NT2/D1 (cell line): ENCODE measurements at regions not wholly inside any gene's neighbourhood (a gene's known extent, or its start where the extent isn't known, plus 50 kb on each side); places are given as distances from the start of the nearest gene placed in this dataset.

Source experiments
- DNase-seq: peaks from one replicate; pipeline ENCODE4 v3.0.0-alpha.2; 2011; ENCODE audit warnings: low read depth, low spot score
- H3K27me3 ChIP-seq: 2 replicates; pipeline ENCODE4 v1.6.0; 2011; ENCODE audit warnings: mild to moderate bottlenecking; ENCODE audit not compliant: insufficient read length, insufficient read depth
- H3K36me3 ChIP-seq: 2 replicates; pipeline ENCODE4 v1.6.1; 2011; ENCODE audit warnings: mild to moderate bottlenecking, low read length, mixed read lengths; ENCODE audit not compliant: insufficient read depth, insufficient read length
- H3K4me1 ChIP-seq: 2 replicates; pipeline ENCODE4 v1.5.1; 2011; ENCODE audit not compliant: insufficient read depth, insufficient read length
- H3K4me3 ChIP-seq: 2 replicates; pipeline ENCODE4 v1.5.1; 2011; ENCODE audit warnings: low read depth; ENCODE audit not compliant: insufficient read length
- H3K9ac ChIP-seq: 2 replicates; pipeline ENCODE4 v1.6.0; 2011; ENCODE audit warnings: low read depth; ENCODE audit not compliant: insufficient read length
- H3K9me3 ChIP-seq: 2 replicates; pipeline ENCODE4 v1.5.1; 2011; ENCODE audit warnings: mild to moderate bottlenecking, low read length; ENCODE audit not compliant: insufficient read depth
- SUZ12 ChIP-seq: IDR thresholded peaks from 2 replicates; pipeline ENCODE4 v1.6.1; 2011; ENCODE audit not compliant: insufficient read length, insufficient read depth; ENCODE audit errors: extremely low read depth
- YY1 ChIP-seq: IDR thresholded peaks from 2 replicates; pipeline ENCODE4 v1.6.1; 2011; ENCODE audit not compliant: insufficient read length, insufficient read depth
- ZNF274 ChIP-seq: IDR thresholded peaks from 2 replicates; pipeline ENCODE4 v1.6.1; 2011; ENCODE audit warnings: mild to moderate bottlenecking, low read depth, low read length

DNA sequence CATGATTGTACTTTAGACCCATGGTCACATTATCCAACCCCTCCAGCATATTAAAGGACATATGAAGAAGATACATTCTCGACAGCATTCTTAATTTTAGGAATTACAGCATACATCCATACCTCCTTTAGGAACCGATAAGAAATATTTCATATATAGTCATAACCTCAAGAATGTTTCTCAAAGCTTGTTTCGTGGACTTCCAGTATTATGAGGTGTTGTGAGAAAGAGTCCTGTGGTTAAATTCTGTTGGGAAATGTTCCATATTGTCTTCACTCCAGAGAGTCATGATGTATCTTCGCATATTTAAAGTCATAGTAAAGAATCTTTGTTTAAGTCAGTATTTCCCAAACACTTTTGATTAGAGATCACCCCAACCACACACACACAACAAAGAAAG is 321.0 kb upstream of the SNX7 start:
- DNase-seq = no peak
- Histone ChIP-seq H3K9me3 (no peaks in the 10 kb centered on the region), H3K9ac (no peak overlapping the region), H3K27me3 (no peaks in the 10 kb centered on the region), H3K4me3 (no peak overlapping the region), H3K4me1 (no peaks in the 10 kb centered on the region), H3K36me3 (no peaks in the 10 kb centered on the region)
- TF ChIP-seq ZNF274 (no peak), SUZ12 (no peak), YY1 (no peak)

DNA sequence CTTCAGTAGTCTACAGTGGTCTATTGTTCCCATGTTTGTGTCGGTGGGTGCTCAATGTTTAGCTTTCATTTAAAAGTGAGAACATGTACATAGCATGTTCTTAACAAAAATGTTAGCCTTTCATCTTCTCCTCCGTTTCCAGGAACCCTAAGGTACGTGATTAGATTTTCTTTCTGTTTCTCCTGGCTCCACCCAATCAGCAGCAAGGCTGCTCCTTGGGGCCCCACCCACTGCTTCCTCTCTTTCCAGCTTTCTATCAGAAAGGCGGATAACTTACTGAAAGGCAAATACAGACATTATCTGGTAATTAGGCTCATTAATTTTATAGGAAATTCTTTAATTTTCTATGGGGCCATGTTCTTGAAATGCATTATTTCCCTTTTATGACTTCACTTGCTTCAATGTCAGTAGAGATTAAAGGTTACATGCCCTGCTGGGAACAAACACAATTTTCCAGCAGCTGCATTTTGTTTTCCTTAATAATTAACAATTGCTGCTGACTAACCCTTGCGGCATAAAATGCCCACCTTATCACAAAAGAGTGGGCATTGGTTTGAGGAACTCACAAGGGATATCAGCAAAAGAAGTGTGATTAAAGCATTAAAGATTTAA is 324.9 kb upstream of the SNX7 start:
- no peak for DNase-seq
- Histone ChIP-seq H3K9ac (no peak overlapping the region), H3K36me3 (no peaks in the 10 kb centered on the region), H3K27me3 (no peaks in the 10 kb centered on the region), H3K4me3 (no peak overlapping the region), H3K9me3 (no peaks in the 10 kb centered on the region), H3K4me1 (no peaks in the 10 kb centered on the region)
- TF ChIP-seq SUZ12 = no peak
- no peak for TF ChIP-seq ZNF274
- TF ChIP-seq YY1 = no peak

DNA sequence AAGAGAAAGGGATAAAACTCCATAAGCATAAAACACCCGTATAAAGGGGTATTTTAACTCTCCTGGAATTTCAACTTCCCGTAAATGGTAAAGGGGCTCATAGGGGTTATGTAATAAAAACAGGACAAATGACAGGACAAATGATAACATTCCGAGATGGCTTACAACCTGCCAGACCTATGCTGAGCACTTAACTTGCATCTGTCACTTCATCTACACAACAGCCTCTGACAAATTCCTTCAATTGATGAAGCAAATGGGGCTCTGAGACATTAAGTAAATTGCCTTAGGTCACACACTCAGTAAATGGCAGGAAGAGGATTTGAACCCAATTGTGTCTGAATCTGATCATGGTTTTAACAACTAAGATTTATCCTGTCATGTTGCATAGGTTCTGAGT is 327.6 kb upstream of the SNX7 start:
- H3K4me3 ChIP-seq = no peak overlapping the region
- H3K36me3 ChIP-seq = no peaks in the 10 kb centered on the region
- DNase-seq = no peak
- no peak for TF ChIP-seq YY1
- TF ChIP-seq ZNF274 = no peak
- no peak for TF ChIP-seq SUZ12
- H3K9me3 ChIP-seq = no peaks in the 10 kb centered on the region
- H3K4me1 ChIP-seq = no peaks in the 10 kb centered on the region
- H3K9ac ChIP-seq = no peak overlapping the region
- H3K27me3 ChIP-seq = no peaks in the 10 kb centered on the region

DNA sequence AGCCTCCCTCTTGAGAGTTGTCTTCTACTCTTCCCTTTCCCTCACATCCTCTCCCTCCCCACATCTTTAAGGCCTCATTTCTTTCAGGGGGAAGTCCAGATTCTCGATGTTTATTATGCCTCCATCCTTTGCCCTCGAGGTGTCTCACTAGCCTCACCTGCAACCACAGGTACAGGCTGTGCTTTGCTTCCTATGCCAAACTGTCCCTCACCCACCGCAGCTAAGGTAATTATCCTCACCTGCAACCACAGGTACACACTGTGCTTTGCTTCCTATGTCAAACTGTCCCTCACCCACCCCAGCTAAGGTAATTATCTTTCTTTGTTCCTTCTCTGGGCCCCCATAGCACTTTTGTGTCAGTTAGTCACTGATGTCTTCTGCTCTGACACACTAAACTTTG is 328.1 kb upstream of the SNX7 start:
- TF ChIP-seq YY1 = no peak
- no peak for TF ChIP-seq ZNF274
- TF ChIP-seq SUZ12 = no peak
- Histone ChIP-seq H3K36me3 (no peaks in the 10 kb centered on the region), H3K27me3 (no peaks in the 10 kb centered on the region), H3K4me1 (no peaks in the 10 kb centered on the region), H3K9me3 (no peaks in the 10 kb centered on the region), H3K4me3 (no peak overlapping the region), H3K9ac (no peak overlapping the region)
- DNase-seq = no peak

DNA sequence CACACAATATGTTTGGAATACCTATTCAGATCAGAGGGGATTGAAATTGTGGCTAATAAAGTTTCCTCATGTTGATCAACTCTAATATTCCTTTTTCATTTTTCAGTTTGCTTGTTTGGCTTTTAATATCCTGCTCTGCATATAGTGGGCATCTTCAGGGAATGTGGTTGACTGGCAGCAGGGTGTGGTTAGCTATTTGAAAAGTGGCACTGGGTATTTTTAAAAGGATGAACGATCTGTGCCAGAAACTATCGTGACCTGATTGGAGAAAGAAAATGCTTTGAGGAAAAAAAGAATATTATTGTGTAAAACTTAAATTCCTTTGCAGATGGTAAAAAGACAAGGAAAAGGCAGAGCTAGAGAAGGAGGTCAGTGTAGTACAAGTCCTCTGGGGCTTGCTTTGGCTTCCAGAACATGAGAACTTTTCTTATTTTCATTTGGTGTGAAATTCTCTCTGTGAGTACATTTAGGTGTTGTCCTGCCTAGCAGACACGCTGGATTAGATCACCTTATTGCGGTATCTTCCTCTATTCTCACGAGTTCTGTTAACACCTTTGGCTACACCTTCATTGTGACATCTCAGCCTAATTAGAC is 329.7 kb upstream of the SNX7 start:
- Histone ChIP-seq H3K36me3 (no peaks in the 10 kb centered on the region), H3K9me3 (no peaks in the 10 kb centered on the region), H3K27me3 (no peaks in the 10 kb centered on the region), H3K4me3 (no peak overlapping the region), H3K9ac (no peak overlapping the region), H3K4me1 (no peaks in the 10 kb centered on the region)
- TF ChIP-seq ZNF274 = no peak
- no peak for TF ChIP-seq SUZ12
- TF ChIP-seq YY1 = no peak
- DNase-seq = no peak

DNA sequence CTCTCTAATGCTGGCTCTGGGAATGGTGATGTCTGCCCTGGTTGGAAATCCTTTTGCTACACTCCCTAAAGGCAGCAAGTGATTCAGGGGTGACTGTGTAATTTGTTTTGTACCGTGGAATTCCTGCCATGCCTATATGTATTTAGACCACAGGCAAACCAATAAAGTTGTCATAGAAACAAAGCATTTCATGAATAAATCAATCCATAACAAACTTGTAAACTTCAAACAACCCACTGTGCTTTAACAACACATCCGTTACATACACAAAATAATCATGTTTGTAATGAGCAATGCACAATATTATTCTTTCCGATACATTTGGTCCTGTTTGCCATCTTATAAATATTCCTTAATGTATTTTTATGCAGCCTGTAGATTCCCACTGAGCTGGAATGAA is 330.3 kb upstream of the SNX7 start:
- no peaks in the 10 kb centered on the region for H3K27me3 ChIP-seq
- H3K4me1 ChIP-seq = no peaks in the 10 kb centered on the region
- no peak for TF ChIP-seq YY1
- TF ChIP-seq SUZ12 = no peak
- no peak for TF ChIP-seq ZNF274
- no peak overlapping the region for H3K4me3 ChIP-seq
- DNase-seq = no peak
- H3K9ac ChIP-seq = no peak overlapping the region
- H3K36me3 ChIP-seq = no peaks in the 10 kb centered on the region
- H3K9me3 ChIP-seq = no peaks in the 10 kb centered on the region

DNA sequence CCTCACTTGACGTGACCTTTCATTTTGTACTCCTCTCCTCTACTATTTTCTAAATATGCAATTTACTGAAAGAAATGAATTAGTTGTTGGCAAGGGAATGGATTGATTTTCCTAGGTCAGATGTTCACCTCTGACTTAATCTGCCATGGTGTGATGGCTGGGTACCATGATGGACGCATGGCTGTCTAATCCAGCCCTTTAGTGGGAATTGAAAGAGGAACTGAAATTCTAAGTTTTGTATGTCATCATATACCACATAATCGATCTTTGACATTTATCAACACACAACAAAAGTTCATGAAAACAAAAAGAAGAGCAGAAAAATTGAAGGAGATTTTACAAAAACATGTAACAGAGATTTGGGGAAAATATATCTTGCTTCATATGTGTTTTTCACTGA is 331.3 kb upstream of the SNX7 start:
- DNase-seq = no peak
- Histone ChIP-seq H3K9ac (no peak overlapping the region), H3K36me3 (no peaks in the 10 kb centered on the region), H3K9me3 (no peaks in the 10 kb centered on the region), H3K4me3 (no peak overlapping the region), H3K27me3 (no peaks in the 10 kb centered on the region), H3K4me1 (no peaks in the 10 kb centered on the region)
- TF ChIP-seq SUZ12 = no peak
- TF ChIP-seq YY1 = no peak
- TF ChIP-seq ZNF274 = no peak
